Sigmoid colon (tissue), 6 donors: ENCODE measurements at regions not wholly inside any gene's neighbourhood (a gene's known extent, or its start where the extent isn't known, plus 50 kb on each side); places are given as distances from the start of the nearest gene placed in this dataset.
A peak's percentile ranks its signal among the peaks of the same experiment; 100 is the strongest.

Source experiments
- DNase-seq: peaks from one replicate; pipeline ENCODE4 v3.0.0-alpha.2; 2019
- H3K27ac ChIP-seq, 4 donors: fragments of 200-600 bp; sonication (generic); one replicate each; pipeline ENCODE4 v1.5.1; 2016 to 2019; ENCODE audit warnings: mild to moderate bottlenecking in 1 of 4
- H3K27me3 ChIP-seq, 3 donors: fragments of 200-600 bp; sonication (generic); one replicate each; pipeline ENCODE4 v1.5.1; 2019; ENCODE audit warnings: mild to moderate bottlenecking in 1 of 3
- H3K36me3 ChIP-seq, 4 donors: fragments of 200-600 bp; sonication (generic); one replicate each; pipeline ENCODE4 v1.5.1; 2016 to 2019
- H3K4me1 ChIP-seq, 4 donors: fragments of 200-600 bp; sonication (generic); one replicate each; pipeline ENCODE4 v1.5.1; 2017 to 2019
- H3K4me3 ChIP-seq, 4 donors: fragments of 200-600 bp; sonication (generic); one replicate each; pipeline ENCODE4 v1.5.1; 2017 to 2019; ENCODE audit warnings: mild to moderate bottlenecking in 2 of 4, moderate library complexity in 1 of 4
- H3K9me3 ChIP-seq, 4 donors: fragments of 200-600 bp in 3 of 4; sonication (generic) in 3 of 4; one replicate each; pipeline versions ENCODE4 v1.5.1 to v1.6.1; 2013 to 2019
- CTCF ChIP-seq, 4 experiments: fragments of 450-650 bp in 3 of 4; fragments of 200-600 bp in 1 of 4; IDR thresholded peaks; one replicate each; pipeline ENCODE4 v1.5.1; 2016 to 2019; ENCODE audit warnings: antibody characterized with exemption in 4 of 4, mild to moderate bottlenecking in 3 of 4, moderate library complexity in 2 of 4
- EP300 ChIP-seq, 4 donors: sonication (generic); formaldehyde crosslinking; IDR thresholded peaks; one replicate each; pipeline ENCODE4 v1.6.1; 2017; ENCODE audit warnings: antibody characterized with exemption in 4 of 4
- POLR2A ChIP-seq, 2 donors: fragments of 450-650 bp; IDR thresholded peaks; one replicate each; pipeline ENCODE4 v1.6.1; 2016; ENCODE audit warnings: antibody characterized with exemption in 2 of 2, mild to moderate bottlenecking in 2 of 2, moderate library complexity in 2 of 2
- POLR2AphosphoS5 ChIP-seq, 4 donors: sonication (generic); formaldehyde crosslinking; IDR thresholded peaks; one replicate each; pipeline ENCODE4 v1.6.1; 2017; ENCODE audit warnings: antibody characterized with exemption in 4 of 4
- WGBS, 2 donors: extraction: QIAGEN DNeasy Blood & Tissue Kit; methylation state at CpG; one replicate each; pipeline ENCODE4 v1.1.7; 2013; 5-methylcytosine and 5-hydroxymethylcytosine counted together
- intact Hi-C: fragments of 100-400 bp; cut with DNase I; formaldehyde crosslinking; loops from one replicate; pipeline ENCODE4 v1.15.1; 2023
- donor health status: healthy with polysubstance abuse.
- donor health status: healthy.

DNA sequence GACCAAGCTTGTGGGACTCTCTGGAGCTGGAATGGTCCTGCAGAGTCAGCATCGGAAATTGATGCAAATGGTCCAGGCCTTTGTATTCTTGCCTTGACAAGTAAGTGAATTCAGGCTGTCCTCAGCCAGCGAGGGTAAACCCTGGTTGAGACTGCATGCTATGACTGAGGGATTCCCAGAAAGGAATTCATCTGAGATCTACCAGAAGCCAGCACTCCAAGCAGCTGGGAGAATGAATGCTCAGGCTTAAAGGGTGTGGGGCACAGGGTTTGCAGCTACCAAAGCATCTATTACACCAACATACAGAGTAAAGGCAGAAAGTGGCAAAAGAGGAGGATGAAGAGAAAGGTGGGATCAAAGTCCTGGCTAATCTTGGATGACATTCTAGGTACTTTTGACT, 257.0 kb upstream of the LYPLAL1 start:
- no peak for DNase-seq
- Histone ChIP-seq H3K36me3 (no peaks in the 10 kb centered on the region), H3K27me3 (no peaks in the 10 kb centered on the region), H3K27ac (no peak overlapping the region), H3K4me1 (no peaks in the 10 kb centered on the region), H3K4me3 (no peak overlapping the region), H3K9me3 (no peaks in the 10 kb centered on the region)
- WGBS, 2 donors = 67 to 84% methylated on average over 2 of the region's 2 CpGs
- intact Hi-C loops = no loop called here
- TF ChIP-seq EP300 (IDR thresholded peaks at IDR 0.05) = no peak
- no peak for TF ChIP-seq CTCF (IDR thresholded peaks at IDR 0.05)
- no peak for TF ChIP-seq POLR2A (IDR thresholded peaks at IDR 0.05)
- TF ChIP-seq POLR2AphosphoS5 (IDR thresholded peaks at IDR 0.05) = no peak

DNA sequence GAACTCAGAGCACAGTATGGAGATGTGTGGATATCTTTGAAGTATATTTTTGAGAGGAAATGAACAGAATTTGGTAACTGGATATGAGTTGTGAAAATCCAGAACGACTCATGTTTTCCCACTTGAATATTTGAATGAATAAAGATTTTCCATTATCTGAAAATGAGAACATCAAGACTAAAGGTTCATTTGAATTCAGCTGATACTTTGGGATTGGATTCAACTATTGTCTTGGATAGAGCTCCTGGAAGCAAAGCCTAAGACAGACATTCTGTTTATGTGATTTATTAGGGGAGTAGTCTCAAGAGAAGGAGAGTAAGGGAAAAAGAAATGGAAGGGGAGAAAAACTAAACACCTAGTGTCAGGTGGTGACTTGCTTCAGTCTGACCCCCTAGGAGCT, 256.0 kb upstream of the LYPLAL1 start:
- 34 to 55% methylated on average over 1 of the region's 1 CpG for WGBS, 2 donors
- TF ChIP-seq POLR2A (IDR thresholded peaks at IDR 0.05) (no peak), EP300 (IDR thresholded peaks at IDR 0.05) (no peak), CTCF (IDR thresholded peaks at IDR 0.05) (no peak), POLR2AphosphoS5 (IDR thresholded peaks at IDR 0.05) (no peak)
- no peak for DNase-seq
- Histone ChIP-seq H3K36me3 (no peaks in the 10 kb centered on the region), H3K9me3 (no peaks in the 10 kb centered on the region), H3K4me1 (no peaks in the 10 kb centered on the region), H3K27ac (no peak overlapping the region), H3K27me3 (no peaks in the 10 kb centered on the region), H3K4me3 (no peak overlapping the region)
- intact Hi-C loops = no loop called here

DNA sequence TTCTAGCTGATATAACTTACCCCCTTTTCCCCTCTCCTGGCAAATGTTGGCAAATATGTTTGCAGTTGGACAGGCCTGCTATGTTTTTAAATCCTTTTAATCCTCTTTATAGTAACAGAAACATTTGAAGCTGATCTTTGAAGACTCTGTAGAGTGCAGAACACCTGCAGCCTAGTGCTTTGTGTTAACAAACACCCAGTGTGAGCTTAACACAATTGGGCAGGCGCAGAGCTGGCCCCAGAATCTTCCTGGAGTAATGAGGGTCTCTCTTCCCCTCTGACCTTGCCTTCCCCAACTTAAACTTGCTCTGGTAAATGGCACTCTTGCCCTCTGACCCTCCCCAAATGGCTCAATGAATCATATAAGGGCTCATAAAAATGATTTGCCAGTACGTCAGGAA, 247.9 kb upstream of the LYPLAL1 start:
- no peak overlapping the region for H3K4me3 ChIP-seq
- no peaks in the 10 kb centered on the region for H3K4me1 ChIP-seq
- H3K27ac ChIP-seq = no peak overlapping the region
- 37 to 78% methylated on average over 2 of the region's 2 CpGs for WGBS, 2 donors
- TF ChIP-seq CTCF (IDR thresholded peaks at IDR 0.05) = no peak
- no peak for TF ChIP-seq POLR2A (IDR thresholded peaks at IDR 0.05)
- no peak for TF ChIP-seq POLR2AphosphoS5 (IDR thresholded peaks at IDR 0.05)
- TF ChIP-seq EP300 (IDR thresholded peaks at IDR 0.05) = no peak
- H3K9me3 ChIP-seq = no peaks in the 10 kb centered on the region
- no peaks in the 10 kb centered on the region for H3K36me3 ChIP-seq
- DNase-seq = no peak
- intact Hi-C loops = no loop called here
- no peaks in the 10 kb centered on the region for H3K27me3 ChIP-seq

- Histone ChIP-seq H3K4me1 (no peaks in the 10 kb centered on the region), H3K4me3 (no peak overlapping the region), H3K36me3 (no peaks in the 10 kb centered on the region), H3K27me3 (no peaks in the 10 kb centered on the region), H3K9me3 (no peaks in the 10 kb centered on the region), H3K27ac (no peak overlapping the region)
- no peak for TF ChIP-seq EP300 (IDR thresholded peaks at IDR 0.05)
- no peak for TF ChIP-seq CTCF (IDR thresholded peaks at IDR 0.05)
- TF ChIP-seq POLR2A (IDR thresholded peaks at IDR 0.05) = no peak
- no peak for TF ChIP-seq POLR2AphosphoS5 (IDR thresholded peaks at IDR 0.05)
- intact Hi-C loops = no loop called here
- 96% methylated on average over 2 of the region's 2 CpGs for WGBS, 2 donors
- DNase-seq = no peak
These were observed 247.0 kb upstream of the LYPLAL1 start for GRCh38 chr1:218926631-218927030.

DNA sequence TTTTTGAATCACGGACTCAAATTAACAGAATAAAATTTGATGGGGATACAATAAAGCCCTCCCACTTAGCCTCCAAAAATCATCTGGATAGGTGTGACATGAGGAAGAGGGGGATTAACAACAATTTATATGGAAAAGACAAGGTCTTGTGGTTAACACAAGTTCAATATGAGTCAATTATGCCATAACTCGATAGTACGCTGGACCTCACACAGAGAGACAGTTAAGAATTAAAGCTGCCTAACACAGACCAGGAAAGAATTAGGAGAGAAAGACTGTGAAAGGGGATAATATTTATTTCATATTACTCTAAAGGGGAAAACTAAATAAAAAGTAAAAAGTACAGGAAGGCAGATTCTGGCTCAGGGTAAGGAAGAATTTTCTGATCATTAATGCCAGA, 243.7 kb upstream of the LYPLAL1 start:
- H3K9me3 ChIP-seq = no peaks in the 10 kb centered on the region
- WGBS, 2 donors = 86 to 89% methylated on average over 3 of the region's 3 CpGs
- H3K27ac ChIP-seq = peak overlapping the region in 1 of 4 donors; percentile 30
- H3K27me3 ChIP-seq = no peaks in the 10 kb centered on the region
- H3K36me3 ChIP-seq = no peaks in the 10 kb centered on the region
- no peak overlapping the region for H3K4me3 ChIP-seq
- H3K4me1 ChIP-seq = no peaks in the 10 kb centered on the region
- DNase-seq = no peak
- TF ChIP-seq CTCF (IDR thresholded peaks at IDR 0.05) = no peak
- TF ChIP-seq POLR2A (IDR thresholded peaks at IDR 0.05) = no peak
- no peak for TF ChIP-seq POLR2AphosphoS5 (IDR thresholded peaks at IDR 0.05)
- no peak for TF ChIP-seq EP300 (IDR thresholded peaks at IDR 0.05)
- intact Hi-C loops = no loop called here
